Endothelial cell of umbilical vein (primary cell): ENCODE measurements at regions not wholly inside any gene's neighbourhood (a gene's known extent, or its start where the extent isn't known, plus 50 kb on each side); places are given as distances from the start of the nearest gene placed in this dataset.
"Not testable (repeated sequence)": the region's sequence is repeated elsewhere in the genome, so short reads cannot be mapped to it uniquely, and the experiment has no call there.

Experiments
- BruUV-seq: library from RNA; stranded (reverse); fragments of 400-500 nt; replicated peaks from 2 replicates; lab custom pipeline; 2021; lab: Mats Ljungman, UMichigan
- CTCF ChIA-PET: fragments of 300-600, 350-600 bp; sonication (Branson Sonifier 250); formaldehyde crosslinking; loops from one replicate; lab custom pipeline; 2021; ENCODE audit warnings: antibody characterized with exemption, inconsistent platforms; lab: Charles Lee
- POLR2A ChIA-PET: fragments of 300-600, 350-600 bp; sonication (Branson Sonifier 250); formaldehyde crosslinking; loops from one replicate; lab custom pipeline; 2021; ENCODE audit warnings: antibody characterized with exemption, inconsistent platforms; lab: Charles Lee
- DNase-seq: peaks from one replicate; pipeline ENCODE4 v3.0.0-alpha.2; 2011; ENCODE audit warnings: low read depth, low spot score
- FAIRE-seq: peaks from 2 replicates; lab custom pipeline; 2011; peaks lifted over from hg19 to GRCh38; lab: Jason Lieb, UNC
- H2AFZ ChIP-seq: 2 replicates; pipeline ENCODE4 v1.6.0; 2012; ENCODE audit warnings: low read depth, low read length, control low read depth, inconsistent platforms
- H3K27ac ChIP-seq: 2 replicates; pipeline ENCODE4 v1.5.1; 2011; ENCODE audit warnings: low read depth, mild to moderate bottlenecking, control low read depth, low read length, moderate library complexity; ENCODE audit not compliant: insufficient read depth
- H3K27me3 ChIP-seq, 2 experiments: 2 replicates each; pipeline versions ENCODE4 v1.6.0 to v1.6.1; 2011; ENCODE audit warnings: low read length in 2 of 2, mixed read lengths in 1 of 2; ENCODE audit not compliant: control insufficient read depth in 2 of 2, insufficient read depth in 2 of 2
- H3K36me3 ChIP-seq, 2 experiments: 2 replicates in 1 of 2; 3 replicates in 1 of 2; pipeline ENCODE4 v1.5.1; 2011; ENCODE audit warnings: low read length in 2 of 2, mild to moderate bottlenecking in 1 of 2, moderate library complexity in 1 of 2; ENCODE audit not compliant: control insufficient read depth in 2 of 2, insufficient read depth in 2 of 2; ENCODE audit errors: extremely low read depth in 1 of 2
- H3K4me1 ChIP-seq: 3 replicates; pipeline ENCODE4 v1.5.1; 2011; ENCODE audit warnings: mild to moderate bottlenecking, low read length; ENCODE audit not compliant: control insufficient read depth, insufficient read depth; ENCODE audit errors: extremely low read depth
- H3K4me2 ChIP-seq: 2 replicates; pipeline ENCODE4 v1.6.1; 2011; ENCODE audit warnings: low read length, control low read depth, mixed read lengths; ENCODE audit not compliant: insufficient read depth
- H3K4me3 ChIP-seq, 3 experiments: fragments of 200-600 bp in 1 of 3; sonication (generic), shearing (Covaris generic) in 1 of 3; replicated peaks in 1 of 3; 2 replicates each; pipeline ENCODE4 v1.5.1; 2011 to 2016; ENCODE audit warnings: control low read depth in 3 of 3, low read length in 3 of 3, mild to moderate bottlenecking in 2 of 3, inconsistent platforms in 1 of 3, low read depth in 1 of 3, moderate library complexity in 1 of 3; ENCODE audit not compliant: insufficient read depth in 1 of 3
- H3K79me2 ChIP-seq: 2 replicates; pipeline ENCODE4 v1.6.0; 2012; ENCODE audit warnings: low read length, inconsistent platforms; ENCODE audit not compliant: control insufficient read depth, insufficient read depth
- H3K9ac ChIP-seq: replicated peaks from 2 replicates; pipeline ENCODE3; 2011; ENCODE audit warnings: low read length, control low read depth; ENCODE audit not compliant: insufficient read depth; ENCODE audit errors: extremely low read depth
- H3K9me1 ChIP-seq: replicated peaks from 3 replicates; pipeline ENCODE4 v1.6.0; 2011; ENCODE audit warnings: mild to moderate bottlenecking, low read length; ENCODE audit not compliant: control insufficient read depth, insufficient read depth; ENCODE audit errors: extremely low read depth
- H3K9me3 ChIP-seq: replicated peaks from 2 replicates; pipeline ENCODE4 v1.5.1; 2012; ENCODE audit warnings: low read length, inconsistent platforms; ENCODE audit not compliant: control insufficient read depth, insufficient read depth
- H4K20me1 ChIP-seq: replicated peaks from 2 replicates; pipeline ENCODE3; 2011; ENCODE audit warnings: mild to moderate bottlenecking, low read length; ENCODE audit not compliant: control insufficient read depth, insufficient read depth; ENCODE audit errors: extremely low read depth
- EZH2 ChIP-seq: IDR thresholded peaks from 2 replicates; pipeline ENCODE4 v1.6.1; 2012; ENCODE audit warnings: borderline replicate concordance, low read depth, mild to moderate bottlenecking, moderate library complexity, low read length, inconsistent platforms; ENCODE audit not compliant: severe bottlenecking
- FOS ChIP-seq: IDR thresholded peaks from 2 replicates; pipeline ENCODE4 v1.6.1; 2011; ENCODE audit warnings: mild to moderate bottlenecking, low read length, moderate library complexity, borderline replicate concordance; ENCODE audit not compliant: insufficient read depth
- GATA2 ChIP-seq: IDR thresholded peaks from 2 replicates; pipeline ENCODE4 v1.7.0; 2011; ENCODE audit warnings: low read depth, mild to moderate bottlenecking, moderate library complexity, mixed read lengths, low read length; ENCODE audit not compliant: insufficient read length, insufficient read depth
- JUN ChIP-seq: IDR thresholded peaks from 2 replicates; pipeline ENCODE4 v1.6.1; 2011; ENCODE audit warnings: borderline replicate concordance, low read depth; ENCODE audit not compliant: insufficient read length, insufficient read depth
- MYC ChIP-seq: IDR thresholded peaks from one replicate; pipeline ENCODE4 v1.6.1; 2011; ENCODE audit warnings: mild to moderate bottlenecking, low read depth, low read length
- POLR2A ChIP-seq: IDR thresholded peaks from 2 replicates; pipeline ENCODE4 v1.6.1; 2012; ENCODE audit warnings: low read depth, mild to moderate bottlenecking, control low read depth, low read length
- POLR2AphosphoS5 ChIP-seq: IDR thresholded peaks from 2 replicates; pipeline ENCODE4 v1.6.1; 2012; ENCODE audit warnings: low read depth, mild to moderate bottlenecking, control low read depth, low read length, moderate library complexity; ENCODE audit not compliant: insufficient read depth
- dilution Hi-C: fragments of 300-500 bp; cut with MboI; formaldehyde crosslinking; loops from one replicate; pipeline ENCODE4 v1.15.0; 2019; ENCODE audit warnings: low sequenced_read_pairs; ENCODE audit not compliant: extremely low pct_ligation_motif_present
- intact Hi-C: fragments of 100-400 bp; cut with micrococcal nuclease; formaldehyde crosslinking; loops from one replicate; pipeline ENCODE4 v1.10.0; 2022
- TF ChIP-seq, protein P1 (sequence below), 2 donors: IDR thresholded peaks; 1 replicate in 1 of 2; 2 replicates in 1 of 2; pipeline ENCODE4 v1.5.1; 2011; ENCODE audit warnings: low read length in 2 of 2, mild to moderate bottlenecking in 2 of 2, moderate library complexity in 2 of 2, control low read depth in 1 of 2, inconsistent platforms in 1 of 2, low read depth in 1 of 2; ENCODE audit not compliant: insufficient read depth in 1 of 2; ENCODE audit errors: extremely low read depth in 1 of 2
- TF ChIP-seq, protein P2 (sequence below): IDR thresholded peaks from 2 replicates; pipeline ENCODE4 v1.6.1; 2011; ENCODE audit not compliant: insufficient read depth, insufficient read length

DNA sequence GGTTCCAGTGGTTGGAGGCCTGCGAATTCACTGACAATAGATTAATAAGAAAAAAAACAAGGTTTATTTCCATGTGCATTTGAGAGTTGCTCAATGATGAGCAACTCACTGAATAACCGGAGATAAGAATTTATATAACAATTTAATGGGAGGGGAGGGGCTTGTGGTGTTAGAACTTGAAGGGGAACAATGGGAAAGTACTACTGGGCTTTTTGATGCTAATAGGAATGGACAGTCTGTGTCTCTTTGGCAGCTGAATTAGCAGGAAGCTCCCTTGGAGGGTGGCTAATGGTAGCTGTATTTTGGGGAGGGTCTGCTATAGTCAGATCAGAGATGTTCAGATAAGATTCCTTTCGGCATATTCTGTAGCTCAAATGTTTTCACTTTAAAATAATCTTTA is 62.4 kb upstream of the GMDS start:
- Histone ChIP-seq H4K20me1 (no peaks in the 10 kb centered on the region), H3K4me1 (no peaks in the 10 kb centered on the region), H3K9ac (no peak overlapping the region), H3K79me2 (no peaks in the 10 kb centered on the region), H3K4me2 (no peak overlapping the region), H2AFZ (no peak overlapping the region), H3K9me1 (no peaks in the 10 kb centered on the region), H3K27ac (no peak overlapping the region), H3K4me3 (no peak overlapping the region), H3K36me3 (no peaks in the 10 kb centered on the region), H3K9me3 (no peaks in the 10 kb centered on the region), H3K27me3 (no peaks in the 10 kb centered on the region)
- no peak for DNase-seq
- no TSS peak for BruUV-seq
- no peak for FAIRE-seq
- dilution Hi-C loops = no loop called here
- ChIA-PET POLR2A (no interaction called here), CTCF (no interaction called here)
- intact Hi-C loops = no loop called here
- no peak for TF ChIP-seq JUN
- no peak for TF ChIP-seq GATA2
- TF ChIP-seq MYC = no peak
- no peak for TF ChIP-seq POLR2A

DNA sequence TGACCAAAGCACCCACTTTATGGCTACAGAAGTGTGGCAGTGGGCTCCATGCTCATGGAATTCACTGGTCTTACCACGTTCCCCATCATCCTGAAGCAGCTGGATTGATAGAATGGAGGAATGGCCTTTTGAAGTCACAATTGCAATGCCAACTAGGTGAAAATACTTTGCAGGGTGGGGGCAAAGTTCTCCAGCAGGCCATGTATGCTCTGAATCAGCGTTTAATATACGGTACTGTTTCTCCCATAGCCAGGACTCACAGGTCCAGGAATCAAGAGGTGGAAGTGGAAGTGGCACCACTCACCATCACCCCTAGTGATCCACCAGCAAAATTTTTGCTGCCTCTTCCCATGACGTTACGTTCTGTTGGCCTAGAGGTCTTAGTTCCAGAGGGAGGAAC is 60.5 kb upstream of the GMDS start:
- no peaks in the 10 kb centered on the region for H3K4me1 ChIP-seq
- no peak for FAIRE-seq
- no peak overlapping the region for H3K4me3 ChIP-seq
- H3K9ac ChIP-seq = no peak overlapping the region
- H3K9me3 ChIP-seq = no peaks in the 10 kb centered on the region
- no peak overlapping the region for H3K27ac ChIP-seq
- H2AFZ ChIP-seq = no peak overlapping the region
- ChIA-PET CTCF (no interaction called here), POLR2A (no interaction called here)
- no peak overlapping the region for H3K4me2 ChIP-seq
- H3K27me3 ChIP-seq = no peaks in the 10 kb centered on the region
- H3K79me2 ChIP-seq = no peaks in the 10 kb centered on the region
- no peak for DNase-seq
- BruUV-seq = no TSS peak
- dilution Hi-C loops = no loop called here
- TF ChIP-seq MYC (no peak), FOS (no peak), POLR2AphosphoS5 (no peak), JUN (no peak), POLR2A (no peak), GATA2 (no peak), EZH2 (no peak)
- TF ChIP-seq, protein P1, sequence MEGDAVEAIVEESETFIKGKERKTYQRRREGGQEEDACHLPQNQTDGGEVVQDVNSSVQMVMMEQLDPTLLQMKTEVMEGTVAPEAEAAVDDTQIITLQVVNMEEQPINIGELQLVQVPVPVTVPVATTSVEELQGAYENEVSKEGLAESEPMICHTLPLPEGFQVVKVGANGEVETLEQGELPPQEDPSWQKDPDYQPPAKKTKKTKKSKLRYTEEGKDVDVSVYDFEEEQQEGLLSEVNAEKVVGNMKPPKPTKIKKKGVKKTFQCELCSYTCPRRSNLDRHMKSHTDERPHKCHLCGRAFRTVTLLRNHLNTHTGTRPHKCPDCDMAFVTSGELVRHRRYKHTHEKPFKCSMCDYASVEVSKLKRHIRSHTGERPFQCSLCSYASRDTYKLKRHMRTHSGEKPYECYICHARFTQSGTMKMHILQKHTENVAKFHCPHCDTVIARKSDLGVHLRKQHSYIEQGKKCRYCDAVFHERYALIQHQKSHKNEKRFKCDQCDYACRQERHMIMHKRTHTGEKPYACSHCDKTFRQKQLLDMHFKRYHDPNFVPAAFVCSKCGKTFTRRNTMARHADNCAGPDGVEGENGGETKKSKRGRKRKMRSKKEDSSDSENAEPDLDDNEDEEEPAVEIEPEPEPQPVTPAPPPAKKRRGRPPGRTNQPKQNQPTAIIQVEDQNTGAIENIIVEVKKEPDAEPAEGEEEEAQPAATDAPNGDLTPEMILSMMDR (IDR thresholded peaks at IDR 0.05; ENCODE audit: extremely low read depth in 1 of 2, insufficient read depth in 1 of 2, low read depth in 1 of 2, low read length in 2 of 2) = no peak
- TF ChIP-seq, protein P2, sequence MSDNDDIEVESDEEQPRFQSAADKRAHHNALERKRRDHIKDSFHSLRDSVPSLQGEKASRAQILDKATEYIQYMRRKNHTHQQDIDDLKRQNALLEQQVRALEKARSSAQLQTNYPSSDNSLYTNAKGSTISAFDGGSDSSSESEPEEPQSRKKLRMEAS = no peak
- H3K36me3 ChIP-seq = no peaks in the 10 kb centered on the region
- no peaks in the 10 kb centered on the region for H4K20me1 ChIP-seq
- intact Hi-C loops = no loop called here
- H3K9me1 ChIP-seq = no peaks in the 10 kb centered on the region

GRCh38 chr6:2302482-2302881 is 57.1 kb upstream of the GMDS start:
- DNase-seq, CTCF ChIA-PET, dilution Hi-C loops, H3K4me1 ChIP-seq, H3K27me3 ChIP-seq, intact Hi-C loops, FAIRE-seq, H3K36me3 ChIP-seq, H3K4me3 ChIP-seq, H2AFZ ChIP-seq, H3K9me3 ChIP-seq, BruUV-seq, H3K79me2 ChIP-seq, H3K9ac ChIP-seq, POLR2A ChIA-PET, H3K27ac ChIP-seq, H4K20me1 ChIP-seq, H3K4me2 ChIP-seq, H3K9me1 ChIP-seq: not testable (repeated sequence)
